H1 (cell line): ENCODE measurements at regions not wholly inside any gene's neighbourhood (a gene's known extent, or its start where the extent isn't known, plus 50 kb on each side); places are given as distances from the start of the nearest gene placed in this dataset.

Experiments
- BCL11A ChIP-seq, 2 experiments: IDR thresholded peaks; one replicate each; pipeline ENCODE4 v1.6.1; 2011; ENCODE audit warnings: low read depth in 2 of 2, low read length in 2 of 2, mild to moderate bottlenecking in 2 of 2
- CHD1 ChIP-seq: IDR thresholded peaks from 2 replicates; pipeline ENCODE4 v1.6.1; 2012; ENCODE audit warnings: low read depth, low read length, improper control_type of control experiment
- CHD7 ChIP-seq: fragments of 300-600 bp; sonication (generic); IDR thresholded peaks from 2 replicates; pipeline ENCODE4 v1.7.1; 2012; ENCODE audit warnings: low read length, moderate library complexity, mild to moderate bottlenecking, inconsistent platforms; ENCODE audit not compliant: insufficient replicate concordance
- CREB1 ChIP-seq: IDR thresholded peaks from 2 replicates; pipeline ENCODE4 v1.6.1; 2012; ENCODE audit warnings: inconsistent platforms
- FOSL1 ChIP-seq: IDR thresholded peaks from 2 replicates; pipeline ENCODE4 v1.6.1; 2011; ENCODE audit warnings: mild to moderate bottlenecking, low read depth, low read length, moderate library complexity; ENCODE audit not compliant: insufficient read depth
- HDAC6 ChIP-seq: IDR thresholded peaks from one replicate; pipeline ENCODE4 v1.7.1; 2012; ENCODE audit warnings: low read depth, mild to moderate bottlenecking, inconsistent platforms, low read length, moderate library complexity
- RFX5 ChIP-seq: IDR thresholded peaks from 2 replicates; pipeline ENCODE4 v1.6.1; 2011; ENCODE audit warnings: low read depth, low read length, improper control_type of control experiment, borderline replicate concordance
- TBP ChIP-seq: IDR thresholded peaks from 2 replicates; pipeline ENCODE4 v1.6.1; 2011; ENCODE audit warnings: low read depth, low read length, improper control_type of control experiment
- YY1 ChIP-seq: IDR thresholded peaks from 2 replicates; pipeline ENCODE4 v1.6.1; 2011; ENCODE audit warnings: low read depth, mild to moderate bottlenecking, low read length

GRCh38 chr14:34135492-34135891 lies 184.6 kb upstream of the EGLN3 start (continued):
- TF ChIP-seq HDAC6 (no peak), CHD7 (no peak), TBP (no peak), CHD1 (no peak), FOSL1 (no peak), RFX5 (no peak), YY1 (no peak), CREB1 (no peak), BCL11A (IDR thresholded peaks at IDR 0.05; ENCODE audit: low read depth in 2 of 2, low read length in 2 of 2) (no peak)
